Cardiac fibroblast (primary cell): ENCODE measurements at regions not wholly inside any gene's neighbourhood (a gene's known extent, or its start where the extent isn't known, plus 50 kb on each side); places are given as distances from the start of the nearest gene placed in this dataset.

Experiments used
- DNase-seq, 2 donors: peaks; one replicate each; pipeline versions ENCODE4 v3.0.0 to v3.0.0-alpha.2; 2010; ENCODE audit warnings: low read depth in 2 of 2
- H3K4me3 ChIP-seq, 2 donors: replicated peaks in 1 of 2; 1 replicate in 1 of 2; 2 replicates in 1 of 2; pipeline ENCODE4 v1.5.1; 2011; ENCODE audit warnings: low read depth in 2 of 2, low read length in 2 of 2, mild to moderate bottlenecking in 2 of 2, moderate library complexity in 1 of 2
- TF ChIP-seq, protein P1 (sequence below): IDR thresholded peaks from one replicate; pipeline ENCODE4 v1.5.1; 2011; ENCODE audit warnings: low read depth, mild to moderate bottlenecking, low read length, inconsistent platforms

DNA sequence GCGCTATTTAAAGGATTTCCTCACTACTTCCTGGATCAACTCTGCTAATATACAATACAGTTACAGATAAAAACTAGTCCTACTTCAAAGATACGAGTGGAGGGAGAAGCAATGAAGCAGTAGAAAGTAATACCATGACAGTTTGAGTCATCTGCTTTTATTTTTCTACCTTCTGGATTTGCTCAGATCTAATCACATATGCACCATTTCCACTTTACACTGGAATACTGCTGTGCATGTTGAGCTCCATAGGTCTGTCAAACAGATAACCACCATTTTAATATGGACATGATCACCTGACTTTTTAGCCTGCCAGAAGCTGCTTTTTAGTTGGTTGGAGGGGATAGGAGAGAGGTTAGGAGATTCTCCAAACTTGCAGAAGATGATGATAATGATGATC lies 92.5 kb downstream of the MMUT start:
- H3K4me3 ChIP-seq, result no peak overlapping the region
- DNase-seq, result no peak
- TF ChIP-seq, protein P1, sequence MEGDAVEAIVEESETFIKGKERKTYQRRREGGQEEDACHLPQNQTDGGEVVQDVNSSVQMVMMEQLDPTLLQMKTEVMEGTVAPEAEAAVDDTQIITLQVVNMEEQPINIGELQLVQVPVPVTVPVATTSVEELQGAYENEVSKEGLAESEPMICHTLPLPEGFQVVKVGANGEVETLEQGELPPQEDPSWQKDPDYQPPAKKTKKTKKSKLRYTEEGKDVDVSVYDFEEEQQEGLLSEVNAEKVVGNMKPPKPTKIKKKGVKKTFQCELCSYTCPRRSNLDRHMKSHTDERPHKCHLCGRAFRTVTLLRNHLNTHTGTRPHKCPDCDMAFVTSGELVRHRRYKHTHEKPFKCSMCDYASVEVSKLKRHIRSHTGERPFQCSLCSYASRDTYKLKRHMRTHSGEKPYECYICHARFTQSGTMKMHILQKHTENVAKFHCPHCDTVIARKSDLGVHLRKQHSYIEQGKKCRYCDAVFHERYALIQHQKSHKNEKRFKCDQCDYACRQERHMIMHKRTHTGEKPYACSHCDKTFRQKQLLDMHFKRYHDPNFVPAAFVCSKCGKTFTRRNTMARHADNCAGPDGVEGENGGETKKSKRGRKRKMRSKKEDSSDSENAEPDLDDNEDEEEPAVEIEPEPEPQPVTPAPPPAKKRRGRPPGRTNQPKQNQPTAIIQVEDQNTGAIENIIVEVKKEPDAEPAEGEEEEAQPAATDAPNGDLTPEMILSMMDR, result no peak

DNA sequence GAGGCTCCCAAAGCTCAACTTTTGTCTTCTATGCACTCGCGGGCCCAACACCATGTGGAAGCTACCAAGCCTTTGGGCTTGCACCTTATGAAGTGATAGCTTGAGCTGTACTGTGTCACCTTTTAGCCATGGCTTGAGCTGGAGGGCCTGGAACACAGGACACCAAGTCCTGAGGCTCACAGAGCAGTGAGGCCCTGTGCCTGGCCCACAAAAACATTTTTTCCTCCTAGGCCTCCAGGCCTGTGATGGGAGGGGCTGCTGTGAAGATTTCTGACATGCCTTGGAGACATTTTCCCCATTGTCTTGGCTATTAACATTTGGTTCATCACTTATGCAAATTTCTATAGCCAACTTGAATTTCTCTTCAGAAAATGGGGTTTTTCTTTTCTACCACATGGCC lies 96.5 kb downstream of the MMUT start:
- TF ChIP-seq, protein P1, result no peak
- H3K4me3 ChIP-seq, result no peak overlapping the region
- no peak for DNase-seq

GRCh38 chr6:49348561-49348960 lies 114.5 kb downstream of the MMUT start:
- TF ChIP-seq, protein P1, result no peak
- DNase-seq, result no peak

GRCh38 chr6:49342410-49342809 lies 120.6 kb downstream of the MMUT start:
- TF ChIP-seq, protein P1, result no peak
- no peak overlapping the region for H3K4me3 ChIP-seq
- no peak for DNase-seq

More at GRCh38 chr6:49348561-49348960, 114.5 kb downstream of the MMUT start:
- no peak overlapping the region for H3K4me3 ChIP-seq

GRCh38 chr6:49341869-49342268 lies 121.2 kb downstream of the MMUT start:
- TF ChIP-seq, protein P1, result no peak
- no peak for DNase-seq
- H3K4me3 ChIP-seq, result no peak overlapping the region

- H3K4me3 ChIP-seq, result no peak overlapping the region
- TF ChIP-seq, protein P1, result no peak
- no peak for DNase-seq
These were observed 124.0 kb downstream of the MMUT start for GRCh38 chr6:49339096-49339495.

DNA sequence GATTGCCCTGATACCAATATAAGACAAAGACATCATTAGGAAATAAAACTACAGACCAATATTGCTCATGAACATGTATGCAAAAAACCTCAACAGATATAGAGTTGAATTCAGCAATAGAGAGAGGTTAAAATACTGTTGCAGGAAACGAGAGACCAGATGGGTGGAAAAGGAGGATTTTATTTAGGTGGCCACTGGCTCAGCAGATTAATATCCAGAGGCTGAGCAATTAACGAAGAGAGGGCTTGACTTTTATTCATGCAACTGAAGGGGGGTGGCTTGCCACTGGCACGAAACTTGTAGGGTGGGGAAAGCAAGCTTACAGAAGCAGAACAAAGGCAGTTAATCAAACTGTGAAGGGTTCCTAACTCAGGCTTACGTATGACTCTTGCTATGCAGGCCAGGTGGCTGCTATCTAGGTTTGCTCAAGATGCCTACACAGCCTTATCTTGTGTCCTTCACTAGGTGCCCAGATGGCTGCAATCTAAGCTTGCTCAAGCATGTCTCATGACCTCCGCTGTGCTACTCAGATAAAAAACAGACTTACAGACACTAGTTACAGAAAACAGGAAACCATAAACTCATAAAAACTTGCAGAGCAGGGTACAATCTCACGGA lies 126.4 kb downstream of the MMUT start:
- TF ChIP-seq, protein P1, result no peak

More for the DNA sequence above, 126.4 kb downstream of the MMUT start:
- H3K4me3 ChIP-seq, result no peak overlapping the region
- DNase-seq, result peak; percentile 54 to 97
